ENCODE measurements at regions not wholly inside any gene's neighbourhood (a gene's known extent, or its start where the extent isn't known, plus 50 kb on each side); places are given as distances from the start of the nearest gene placed in this dataset.

- H3K36me3 ChIP-seq (ENCODE audit: control insufficient read depth in 2 of 2, extremely low read depth in 1 of 2, insufficient read depth in 2 of 2, low read length in 2 of 2) = no peaks in the 10 kb centered on the region
- H3K9me3 ChIP-seq (ENCODE audit: control insufficient read depth, low read depth, low read length) = no peaks in the 10 kb centered on the region
- no peak overlapping the region for H3K4me3 ChIP-seq (ENCODE audit: control insufficient read depth in 2 of 3, extremely low read depth in 1 of 3, insufficient read depth in 2 of 3, low read depth in 1 of 3, low read length in 3 of 3)
- H3K27me3 ChIP-seq (ENCODE audit: control insufficient read depth, extremely low read depth, insufficient read depth, low read length) = no peaks in the 10 kb centered on the region
- H3K9ac ChIP-seq (ENCODE audit: control insufficient read depth, extremely low read depth, insufficient read depth, low read length) = no peak overlapping the region
- H3K9me1 ChIP-seq (ENCODE audit: control insufficient read depth, extremely low read depth, insufficient read depth, low read length) = no peaks in the 10 kb centered on the region
- TF ChIP-seq EZH2 (IDR thresholded peaks at IDR 0.05; ENCODE audit: low read length) = no peak
- no peak for TF ChIP-seq CTCF (optimal IDR thresholded peaks at IDR 0.05 in 1 of 3, IDR thresholded peaks at IDR 0.05 in 1 of 3, conservative IDR thresholded peaks at IDR 0.05 in 1 of 3; ENCODE audit: extremely low read depth in 1 of 3, insufficient read depth in 2 of 3, low read length in 3 of 3)
- H3K27ac ChIP-seq (ENCODE audit: control insufficient read depth, insufficient read depth, low read length) = no peak overlapping the region
- no peaks in the 10 kb centered on the region for H3K4me1 ChIP-seq (ENCODE audit: control insufficient read depth, extremely low read depth, insufficient read depth, low read length)
- H3K79me2 ChIP-seq (ENCODE audit: control insufficient read depth, insufficient read depth, low read length) = no peaks in the 10 kb centered on the region
- dilution Hi-C loops (cut with MboI; ENCODE audit: extremely low pct_ligation_motif_present, low sequenced_read_pairs) = no loop called here
- H2AFZ ChIP-seq (ENCODE audit: control insufficient read depth, low read length) = no peak overlapping the region
- FAIRE-seq = no peak
- no peaks in the 10 kb centered on the region for H4K20me1 ChIP-seq (ENCODE audit: control insufficient read depth, extremely low read depth, insufficient read depth, low read length)
- no peak overlapping the region for H3K4me2 ChIP-seq (ENCODE audit: control insufficient read depth, extremely low read depth, insufficient read depth, low read depth, low read length)
- DNase-seq (ENCODE audit: low read depth, low spot score) = no peak
Observed at GRCh38 chr3:94946683-94947082, 883.8 kb downstream of the NSUN3 start.

GRCh38 chr3:94961423-94962100 lies 898.7 kb downstream of the NSUN3 start:
- TF ChIP-seq EZH2 (IDR thresholded peaks at IDR 0.05; ENCODE audit: low read length) (no peak), CTCF (optimal IDR thresholded peaks at IDR 0.05 in 1 of 3, IDR thresholded peaks at IDR 0.05 in 1 of 3, conservative IDR thresholded peaks at IDR 0.05 in 1 of 3; ENCODE audit: extremely low read depth in 1 of 3, insufficient read depth in 2 of 3, low read length in 3 of 3) (no peak)
- dilution Hi-C loops (cut with MboI; ENCODE audit: extremely low pct_ligation_motif_present, low sequenced_read_pairs) = loop anchor here (25.0 kb wide), 1 partner anchor 126 kb away; no protein-coding TSS in a partner anchor
- no peaks in the 10 kb centered on the region for H3K9me3 ChIP-seq (ENCODE audit: control insufficient read depth, low read depth, low read length)

More at GRCh38 chr3:94961423-94962100, 898.7 kb downstream of the NSUN3 start:
- DNase-seq (ENCODE audit: low read depth, low spot score) (no peak), FAIRE-seq (no peak)
- Histone ChIP-seq H3K4me1 (ENCODE audit: control insufficient read depth, extremely low read depth, insufficient read depth, low read length) (no peaks in the 10 kb centered on the region), H3K9ac (ENCODE audit: control insufficient read depth, extremely low read depth, insufficient read depth, low read length) (no peak overlapping the region), H3K79me2 (ENCODE audit: control insufficient read depth, insufficient read depth, low read length) (no peaks in the 10 kb centered on the region), H3K4me2 (ENCODE audit: control insufficient read depth, extremely low read depth, insufficient read depth, low read depth, low read length) (no peak overlapping the region), H3K27ac (ENCODE audit: control insufficient read depth, insufficient read depth, low read length) (no peak overlapping the region), H3K36me3 (ENCODE audit: control insufficient read depth in 2 of 2, extremely low read depth in 1 of 2, insufficient read depth in 2 of 2, low read length in 2 of 2) (no peaks in the 10 kb centered on the region), H2AFZ (ENCODE audit: control insufficient read depth, low read length) (no peak overlapping the region), H3K9me1 (ENCODE audit: control insufficient read depth, extremely low read depth, insufficient read depth, low read length) (no peaks in the 10 kb centered on the region), H4K20me1 (ENCODE audit: control insufficient read depth, extremely low read depth, insufficient read depth, low read length) (no peaks in the 10 kb centered on the region), H3K27me3 (ENCODE audit: control insufficient read depth, extremely low read depth, insufficient read depth, low read length) (no peaks in the 10 kb centered on the region), H3K4me3 (ENCODE audit: control insufficient read depth in 2 of 3, extremely low read depth in 1 of 3, insufficient read depth in 2 of 3, low read depth in 1 of 3, low read length in 3 of 3) (no peak overlapping the region)

Data from keratinocyte (primary cell).